Left ventricle myocardium inferior (tissue), 1 donor: ENCODE measurements at regions not wholly inside any gene's neighbourhood (a gene's known extent, or its start where the extent isn't known, plus 50 kb on each side); places are given as distances from the start of the nearest gene placed in this dataset.

Experiments
- DNase-seq: peaks from one replicate; pipeline ENCODE4 v3.0.0-alpha.2; 2020
- H3K27ac ChIP-seq: fragments of 200-600 bp; replicated peaks from 2 replicates; pipeline ENCODE4 v1.8.0; 2021
- H3K27me3 ChIP-seq: fragments of 200-600 bp; 2 replicates; pipeline ENCODE4 v1.8.0; 2021; ENCODE audit warnings: low read depth
- H3K36me3 ChIP-seq: fragments of 200-600 bp; 2 replicates; pipeline ENCODE4 v1.8.0; 2021
- H3K4me1 ChIP-seq: fragments of 200-600 bp; 2 replicates; pipeline ENCODE4 v1.8.0; 2021
- H3K4me3 ChIP-seq: fragments of 200-600 bp; 2 replicates; pipeline ENCODE4 v1.8.0; 2021; ENCODE audit warnings: mild to moderate bottlenecking, moderate library complexity
- H3K9me3 ChIP-seq: fragments of 200-600 bp; replicated peaks from 2 replicates; pipeline ENCODE4 v1.8.0; 2021
- intact Hi-C: fragments of 100-400 bp; cut with micrococcal nuclease; formaldehyde crosslinking; loops from one replicate; pipeline ENCODE4 v1.11.0; 2022
- TF ChIP-seq, protein P1 (sequence below): fragments of 200-600 bp; IDR thresholded peaks from 2 replicates; pipeline ENCODE4 v1.8.0; 2021; ENCODE audit warnings: antibody characterized with exemption, mild to moderate bottlenecking, borderline replicate concordance
- donor health status: DM: no; HTN: yes; CAD: no; lungs with severe emphysema.

- Histone ChIP-seq H3K36me3 (no peaks in the 10 kb centered on the region), H3K4me1 (peaks cover 24% of the 10 kb centered on the region), H3K27me3 (no peaks in the 10 kb centered on the region), H3K9me3 (no peaks in the 10 kb centered on the region), H3K27ac (peak overlapping the region; percentile 35), H3K4me3 (no peak overlapping the region)
- TF ChIP-seq, protein P1, sequence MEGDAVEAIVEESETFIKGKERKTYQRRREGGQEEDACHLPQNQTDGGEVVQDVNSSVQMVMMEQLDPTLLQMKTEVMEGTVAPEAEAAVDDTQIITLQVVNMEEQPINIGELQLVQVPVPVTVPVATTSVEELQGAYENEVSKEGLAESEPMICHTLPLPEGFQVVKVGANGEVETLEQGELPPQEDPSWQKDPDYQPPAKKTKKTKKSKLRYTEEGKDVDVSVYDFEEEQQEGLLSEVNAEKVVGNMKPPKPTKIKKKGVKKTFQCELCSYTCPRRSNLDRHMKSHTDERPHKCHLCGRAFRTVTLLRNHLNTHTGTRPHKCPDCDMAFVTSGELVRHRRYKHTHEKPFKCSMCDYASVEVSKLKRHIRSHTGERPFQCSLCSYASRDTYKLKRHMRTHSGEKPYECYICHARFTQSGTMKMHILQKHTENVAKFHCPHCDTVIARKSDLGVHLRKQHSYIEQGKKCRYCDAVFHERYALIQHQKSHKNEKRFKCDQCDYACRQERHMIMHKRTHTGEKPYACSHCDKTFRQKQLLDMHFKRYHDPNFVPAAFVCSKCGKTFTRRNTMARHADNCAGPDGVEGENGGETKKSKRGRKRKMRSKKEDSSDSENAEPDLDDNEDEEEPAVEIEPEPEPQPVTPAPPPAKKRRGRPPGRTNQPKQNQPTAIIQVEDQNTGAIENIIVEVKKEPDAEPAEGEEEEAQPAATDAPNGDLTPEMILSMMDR = no peak
- intact Hi-C loops = no loop called here
- DNase-seq = no peak
Measured at GRCh38 chr1:216818284-216818683, 95.1 kb upstream of the ESRRG start.

DNA sequence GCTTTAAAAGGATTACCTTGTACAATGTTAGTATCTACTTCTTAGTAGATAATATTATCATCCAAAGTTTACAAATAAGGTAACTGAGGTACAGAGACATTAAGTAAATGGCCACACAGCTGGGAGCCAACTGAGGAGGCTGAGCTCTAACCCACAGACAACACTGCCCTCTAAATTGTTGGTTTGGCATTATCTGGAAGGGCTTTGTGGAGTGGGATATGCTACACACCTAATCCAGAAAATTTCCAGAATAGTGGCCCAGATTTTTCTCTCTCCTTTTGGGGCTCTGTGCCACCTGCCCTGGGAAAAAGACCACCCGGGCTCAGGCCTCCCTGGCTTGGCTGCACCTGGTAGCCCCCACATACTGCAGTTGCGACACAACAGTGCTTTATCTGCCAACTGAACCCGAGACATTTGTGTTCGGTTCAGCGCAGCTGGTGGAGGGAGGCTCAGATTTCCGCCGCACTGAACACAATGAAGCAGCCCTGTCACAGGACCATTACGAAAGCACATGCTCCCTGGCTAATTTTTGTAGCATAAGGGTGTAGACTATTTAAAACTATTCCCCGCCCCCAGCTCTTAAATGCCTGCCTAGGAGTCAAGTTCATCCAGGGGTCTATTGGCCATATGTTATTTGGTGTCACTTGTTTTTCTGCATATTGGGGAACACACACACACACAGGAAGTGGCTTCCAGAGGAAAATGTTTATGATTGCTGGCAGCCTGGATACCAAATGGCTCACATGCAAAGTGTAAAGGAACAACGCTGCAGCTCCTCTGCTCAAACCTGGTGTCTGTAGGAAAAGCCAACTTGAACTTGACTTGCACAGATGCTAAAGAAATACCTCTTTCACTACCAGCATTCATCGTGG, 92.3 kb upstream of the ESRRG start:
- H3K27me3 ChIP-seq = no peaks in the 10 kb centered on the region
- DNase-seq = peak; percentile 50
- peaks cover 34% of the 10 kb centered on the region for H3K4me1 ChIP-seq
- H3K27ac ChIP-seq = peak overlapping the region; percentile 87
- H3K9me3 ChIP-seq = no peaks in the 10 kb centered on the region
- TF ChIP-seq, protein P1 = no peak
- intact Hi-C loops = no loop called here
- H3K4me3 ChIP-seq = peak overlapping the region; percentile 28
- no peaks in the 10 kb centered on the region for H3K36me3 ChIP-seq

DNA sequence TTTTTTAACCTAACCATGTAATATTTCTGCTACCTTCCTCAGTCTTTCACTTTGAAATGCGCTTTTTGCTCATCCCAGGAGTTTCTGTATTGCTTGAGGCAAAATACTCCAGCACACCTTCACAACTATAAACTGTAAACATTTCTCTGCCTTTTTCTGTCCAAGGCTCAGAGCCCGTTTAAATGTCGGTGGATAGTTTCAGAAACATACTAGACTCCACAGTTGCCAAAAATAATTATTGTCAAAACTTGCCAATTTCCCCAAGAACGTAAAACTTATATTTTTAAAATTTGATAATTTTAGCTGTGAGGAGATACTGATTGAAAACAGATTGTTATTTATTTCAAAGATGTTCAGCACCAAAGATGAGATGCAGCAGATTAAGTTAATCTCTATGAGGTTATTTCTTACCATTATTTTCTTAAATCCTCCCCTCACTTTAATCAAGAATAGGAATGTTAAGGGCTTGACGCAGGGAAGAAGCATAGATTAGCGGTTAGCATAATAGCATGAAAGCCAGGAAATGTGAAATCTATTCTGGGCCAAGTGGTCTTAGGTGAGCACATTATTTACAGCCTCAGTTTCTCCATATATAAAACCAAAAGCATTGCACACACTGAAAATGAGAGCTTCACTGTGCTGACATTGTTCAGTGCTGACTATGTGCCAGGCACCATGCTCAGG, 91.5 kb upstream of the ESRRG start:
- intact Hi-C loops = no loop called here
- TF ChIP-seq, protein P1 = no peak
- Histone ChIP-seq H3K27ac (peak overlapping the region; percentile 87), H3K27me3 (no peaks in the 10 kb centered on the region), H3K4me3 (no peak overlapping the region), H3K4me1 (peaks cover 33% of the 10 kb centered on the region), H3K9me3 (no peaks in the 10 kb centered on the region), H3K36me3 (no peaks in the 10 kb centered on the region)
- no peak for DNase-seq

- H3K4me1 ChIP-seq = peaks cover 33% of the 10 kb centered on the region
- H3K27ac ChIP-seq = peak overlapping the region; percentile 87
- no peaks in the 10 kb centered on the region for H3K27me3 ChIP-seq
- H3K4me3 ChIP-seq = no peak overlapping the region
- intact Hi-C loops = no loop called here
- H3K36me3 ChIP-seq = no peaks in the 10 kb centered on the region
- DNase-seq = no peak
- H3K9me3 ChIP-seq = no peaks in the 10 kb centered on the region
- TF ChIP-seq, protein P1 = no peak
Measured at GRCh38 chr1:216812966-216813365, 89.7 kb upstream of the ESRRG start.

DNA sequence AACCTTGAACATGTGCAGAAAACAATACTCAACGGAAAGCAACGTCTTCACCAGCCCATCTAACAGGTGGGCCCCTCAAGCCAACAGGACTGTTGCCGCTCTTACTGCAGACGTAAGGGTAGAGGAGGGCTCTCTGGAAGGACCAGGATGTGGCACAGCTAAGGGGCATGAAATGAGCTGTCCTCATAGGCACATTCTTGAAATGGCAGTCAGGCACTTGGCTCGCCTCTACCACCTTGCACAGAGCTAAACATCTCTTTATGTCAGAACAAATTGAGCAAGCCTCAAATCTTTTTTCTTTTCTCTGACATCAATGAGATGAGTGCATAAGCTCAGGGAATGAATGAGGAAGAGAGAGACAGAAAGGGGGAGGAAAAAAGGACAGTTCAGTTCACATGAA, 86.4 kb upstream of the ESRRG start:
- no peak for DNase-seq
- TF ChIP-seq, protein P1 = no peak
- Histone ChIP-seq H3K27me3 (no peaks in the 10 kb centered on the region), H3K4me3 (no peak overlapping the region), H3K36me3 (no peaks in the 10 kb centered on the region), H3K27ac (no peak overlapping the region), H3K4me1 (peaks cover 31% of the 10 kb centered on the region), H3K9me3 (no peaks in the 10 kb centered on the region)
- intact Hi-C loops = no loop called here
